MCF 10A (cell line): ENCODE measurements at regions not wholly inside any gene's neighbourhood (a gene's known extent, or its start where the extent isn't known, plus 50 kb on each side); places are given as distances from the start of the nearest gene placed in this dataset.

ENCODE experiments used
- BruUV-seq: library from RNA; stranded (reverse); fragments of 400-500 nt; replicated peaks from 2 replicates; lab custom pipeline; 2021; lab: Mats Ljungman, UMichigan
- CTCF ChIA-PET: fragments of 300-600 bp; sonication (Branson Sonifier 250); formaldehyde crosslinking; extraction: SDS; loops from one replicate; lab custom pipeline; 2021; ENCODE audit warnings: antibody characterized with exemption, inconsistent platforms; lab: Yijun Ruan, JAX
- POLR2A ChIA-PET: fragments of 300-600, 350-650 bp; sonication (Branson Sonifier 250); formaldehyde crosslinking; extraction: SDS; loops from one replicate; lab custom pipeline; 2020; ENCODE audit warnings: antibody characterized with exemption, inconsistent platforms; lab: Yijun Ruan, JAX
- DNase-seq: peaks from one replicate; pipeline ENCODE4 v3.0.0-alpha.2; 2018; ENCODE audit not compliant: unreplicated experiment
- H3K27ac Mint-ChIP-seq: one replicate; pipeline ENCODE4 v1.8.0; 2022; ENCODE audit warnings: mild to moderate bottlenecking, low read depth, mixed read lengths; ENCODE audit not compliant: unreplicated experiment
- H3K27me3 Mint-ChIP-seq: one replicate; pipeline ENCODE4 v1.8.0; 2022; ENCODE audit warnings: mixed read lengths; ENCODE audit not compliant: insufficient read depth, unreplicated experiment
- H3K36me3 Mint-ChIP-seq: one replicate; pipeline ENCODE4 v1.8.0; 2022; ENCODE audit warnings: mild to moderate bottlenecking, moderate library complexity, mixed read lengths; ENCODE audit not compliant: insufficient read depth, unreplicated experiment
- H3K4me1 Mint-ChIP-seq: one replicate; pipeline ENCODE4 v1.8.0; 2022; ENCODE audit warnings: mixed read lengths; ENCODE audit not compliant: insufficient read depth, unreplicated experiment
- H3K4me3 Mint-ChIP-seq: one replicate; pipeline ENCODE4 v1.8.0; 2022; ENCODE audit warnings: mild to moderate bottlenecking, moderate library complexity, mixed read lengths; ENCODE audit not compliant: unreplicated experiment
- H3K9me3 Mint-ChIP-seq: one replicate; pipeline ENCODE4 v1.8.0; 2022; ENCODE audit warnings: mixed read lengths; ENCODE audit not compliant: unreplicated experiment
- CTCF ChIP-seq: fragments of 200-600 bp; IDR thresholded peaks from one replicate; pipeline ENCODE4 v1.8.0; 2022; ENCODE audit warnings: antibody characterized with exemption, mild to moderate bottlenecking; ENCODE audit not compliant: unreplicated experiment
- intact Hi-C: fragments of 100-400 bp; cut with micrococcal nuclease; formaldehyde crosslinking; loops from 2 replicates; pipeline ENCODE4 v1.14.1; 2022

DNA sequence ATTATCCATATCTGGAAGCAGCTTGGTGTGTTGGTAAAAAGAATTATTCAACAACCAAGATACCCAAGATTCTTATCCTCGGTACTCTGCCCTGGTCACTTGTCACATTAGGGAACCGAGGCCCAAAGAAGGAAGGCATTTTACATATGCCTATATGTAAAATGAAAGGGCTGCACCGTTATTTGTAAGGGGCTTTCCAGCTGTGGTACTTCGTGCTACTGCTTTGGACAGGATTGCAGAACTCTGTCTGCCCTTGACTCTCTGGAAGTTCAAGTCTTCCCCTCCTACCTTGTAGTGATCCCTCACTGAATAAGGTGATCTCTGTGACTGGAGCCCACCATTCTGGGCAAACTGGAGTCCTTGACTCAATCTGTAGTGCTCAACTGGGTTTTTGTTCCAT, 198.9 kb upstream of the TOPAZ1 start:
- intact Hi-C loops, result no loop called here
- no peak overlapping the region for H3K27ac Mint-ChIP-seq
- H3K27me3 Mint-ChIP-seq, result no peaks in the 10 kb centered on the region
- no peaks in the 10 kb centered on the region for H3K36me3 Mint-ChIP-seq
- POLR2A ChIA-PET, result no interaction called here
- TF ChIP-seq CTCF, result no peak
- CTCF ChIA-PET, result interaction anchor here (0.6 kb wide), 1 partner anchor 280 kb away, joined by 3 read pairs; no protein-coding TSS in a partner anchor
- no peaks in the 10 kb centered on the region for H3K9me3 Mint-ChIP-seq
- H3K4me1 Mint-ChIP-seq, result no peaks in the 10 kb centered on the region
- DNase-seq, result no peak
- BruUV-seq, result no TSS peak
- no peak overlapping the region for H3K4me3 Mint-ChIP-seq

DNA sequence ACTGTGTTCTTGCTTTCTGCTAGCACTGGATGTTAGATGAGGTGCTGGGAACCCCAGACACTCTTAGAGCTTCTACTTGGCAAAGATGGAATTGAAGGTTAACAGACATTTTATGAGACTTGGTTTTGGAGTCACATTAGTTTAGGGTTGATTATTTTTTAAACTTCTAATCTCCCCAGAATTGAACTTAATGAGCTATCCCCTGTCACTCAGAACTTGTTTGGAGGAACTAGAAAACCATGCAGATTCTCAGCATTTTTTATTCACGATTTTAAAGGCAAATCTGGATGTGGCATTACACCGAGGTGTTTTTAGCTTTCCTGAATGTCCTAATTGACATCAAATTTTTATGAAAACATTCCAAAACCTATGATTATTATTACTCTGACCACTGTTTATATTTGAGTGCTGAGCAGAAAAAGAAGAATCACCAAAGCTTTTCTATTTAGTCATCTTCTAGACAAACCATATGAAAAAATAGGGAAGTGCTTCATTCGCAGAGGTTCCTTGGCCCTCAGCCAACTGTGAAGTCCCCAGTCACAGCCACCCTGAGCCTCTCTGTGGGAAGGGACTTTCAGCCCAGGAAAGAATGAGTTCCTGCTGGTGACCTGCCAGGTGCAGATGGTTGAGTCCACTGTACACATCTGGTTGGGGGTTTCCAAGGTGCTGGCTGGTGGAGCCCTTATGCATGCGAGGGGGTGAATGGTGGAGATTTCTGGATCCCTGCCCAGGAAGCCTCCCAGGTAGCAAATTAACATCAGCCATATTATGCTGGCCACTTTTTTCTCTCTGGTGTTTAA, 196.0 kb upstream of the TOPAZ1 start:
- no peak for DNase-seq
- no peak overlapping the region for H3K27ac Mint-ChIP-seq
- no peaks in the 10 kb centered on the region for H3K9me3 Mint-ChIP-seq
- TF ChIP-seq CTCF, result no peak
- intact Hi-C loops, result no loop called here
- no peaks in the 10 kb centered on the region for H3K4me1 Mint-ChIP-seq
- POLR2A ChIA-PET, result no interaction called here
- H3K4me3 Mint-ChIP-seq, result no peak overlapping the region
- no peaks in the 10 kb centered on the region for H3K36me3 Mint-ChIP-seq
- no TSS peak for BruUV-seq
- no peaks in the 10 kb centered on the region for H3K27me3 Mint-ChIP-seq
- CTCF ChIA-PET, result no interaction called here

DNA sequence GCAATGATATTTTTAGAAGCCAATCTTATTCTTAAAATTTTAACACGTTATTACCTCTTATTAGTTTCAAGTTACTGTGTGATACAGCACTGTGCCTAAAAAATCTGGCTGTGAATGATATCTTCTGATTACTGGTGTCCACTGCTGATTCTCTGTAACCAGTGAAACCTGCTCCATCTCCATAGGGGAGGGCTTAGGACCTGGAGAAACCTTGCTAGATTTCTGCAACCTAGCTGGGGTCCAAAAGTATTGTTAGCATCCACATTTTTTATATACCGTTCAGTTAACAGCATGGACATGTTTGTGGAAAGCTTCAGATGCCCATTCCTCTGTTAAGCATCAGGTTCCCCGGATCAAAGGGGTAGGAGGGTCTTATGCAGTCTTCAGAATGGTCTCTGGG, 193.9 kb upstream of the TOPAZ1 start:
- intact Hi-C loops, result no loop called here
- H3K9me3 Mint-ChIP-seq, result no peaks in the 10 kb centered on the region
- BruUV-seq, result no TSS peak
- no peak for DNase-seq
- H3K4me3 Mint-ChIP-seq, result no peak overlapping the region
- ChIA-PET POLR2A (no interaction called here), CTCF (no interaction called here)
- no peaks in the 10 kb centered on the region for H3K36me3 Mint-ChIP-seq
- no peaks in the 10 kb centered on the region for H3K27me3 Mint-ChIP-seq
- H3K27ac Mint-ChIP-seq, result no peak overlapping the region
- H3K4me1 Mint-ChIP-seq, result no peaks in the 10 kb centered on the region
- no peak for TF ChIP-seq CTCF

DNA sequence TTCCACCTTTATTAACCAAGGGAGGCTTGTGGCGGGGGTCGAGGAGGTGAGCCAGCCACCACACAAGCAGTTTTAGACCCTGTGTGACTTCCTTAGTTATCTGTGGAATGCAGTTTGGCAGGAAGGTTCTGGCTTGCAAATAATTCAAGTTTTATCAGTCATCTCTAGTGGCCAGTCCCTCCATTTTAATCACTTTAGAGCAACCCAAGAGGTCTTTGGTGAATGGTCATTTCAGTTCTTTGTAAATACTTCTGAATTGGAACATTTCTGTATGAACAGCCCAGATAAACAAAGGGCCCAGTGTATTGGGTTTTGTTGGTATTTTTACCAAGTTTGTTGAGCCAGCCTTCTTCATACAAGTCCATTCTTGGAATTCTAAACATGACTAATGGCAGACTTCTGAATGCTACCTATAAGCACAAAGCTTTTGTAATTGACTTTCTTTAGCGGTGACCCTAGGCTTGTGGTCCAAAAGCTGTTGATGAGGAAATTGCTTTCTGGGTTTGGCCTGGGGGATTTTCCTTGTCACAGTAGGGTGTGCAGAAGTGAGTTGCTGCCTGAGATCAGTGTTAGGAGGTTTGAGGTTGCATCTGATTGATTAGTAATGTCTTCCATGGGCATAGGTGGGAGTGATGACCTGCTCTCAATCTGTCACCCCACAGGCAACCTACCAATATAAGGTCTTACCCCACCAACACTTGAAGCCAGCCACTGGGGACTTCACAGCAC, 193.3 kb upstream of the TOPAZ1 start:
- Mint-ChIP-seq H3K36me3 (no peaks in the 10 kb centered on the region), H3K4me3 (no peak overlapping the region), H3K27ac (no peak overlapping the region), H3K27me3 (no peaks in the 10 kb centered on the region), H3K9me3 (no peaks in the 10 kb centered on the region), H3K4me1 (no peaks in the 10 kb centered on the region)
- BruUV-seq, result no TSS peak
- intact Hi-C loops, result no loop called here
- TF ChIP-seq CTCF, result no peak
- POLR2A ChIA-PET, result no interaction called here
- no peak for DNase-seq
- CTCF ChIA-PET, result no interaction called here
